NCI-H187 (cell line): ENCODE measurements at regions not wholly inside any gene's neighbourhood (a gene's known extent, or its start where the extent isn't known, plus 50 kb on each side); places are given as distances from the start of the nearest gene placed in this dataset.

Experiments
- DNase-seq, 2 experiments: peaks; one replicate each; lab custom pipeline; 2025; lab: John Stamatoyannopoulos, UW

DNA sequence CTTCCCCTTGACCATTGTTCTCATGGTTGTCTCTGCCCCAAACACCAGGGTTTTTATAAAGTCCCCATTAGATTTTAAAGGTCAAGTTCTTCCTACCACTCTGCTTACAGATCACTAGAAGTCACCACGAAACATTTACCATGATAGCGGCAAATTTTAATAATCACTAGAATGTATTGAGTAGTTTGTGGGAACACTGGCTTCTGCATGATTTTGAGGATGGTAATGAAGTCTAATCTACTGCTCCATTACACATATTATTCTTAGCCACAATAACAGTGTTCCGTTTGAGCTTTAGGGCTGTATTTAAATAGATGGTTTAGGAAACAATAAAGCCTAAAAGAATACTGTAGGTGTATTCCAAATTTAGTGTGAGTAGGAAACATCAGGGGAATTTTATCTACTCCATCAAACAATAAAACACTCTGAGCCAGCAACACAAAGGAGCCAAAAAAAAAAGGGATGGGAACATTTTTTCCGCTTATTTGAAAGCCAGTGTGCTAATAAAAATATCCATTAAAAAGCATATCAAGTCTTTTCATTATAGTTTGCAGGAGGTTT lies 49.7 kb downstream of the KLF12 start:
- DNase-seq, result no peak

DNA sequence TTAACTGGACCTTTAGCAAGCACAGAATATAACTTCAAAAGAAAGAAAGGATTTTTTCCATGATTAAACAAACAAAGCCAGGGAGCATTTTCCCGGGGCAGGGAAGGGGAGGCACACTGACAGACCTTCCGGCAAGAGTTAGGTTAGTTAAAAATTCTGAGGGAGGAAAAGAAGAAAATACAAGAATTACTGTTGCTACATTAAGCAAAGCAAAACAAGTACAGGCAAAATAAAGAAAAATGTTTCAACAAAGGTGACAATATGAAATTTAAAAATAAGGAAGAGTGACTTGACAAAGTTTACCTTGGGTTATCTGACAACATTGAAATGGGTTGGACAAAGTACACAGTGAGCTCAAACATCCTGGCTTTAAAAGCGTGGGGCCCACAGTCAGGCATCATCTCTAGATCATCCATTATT lies 51.5 kb downstream of the KLF12 start:
- no peak for DNase-seq

DNA sequence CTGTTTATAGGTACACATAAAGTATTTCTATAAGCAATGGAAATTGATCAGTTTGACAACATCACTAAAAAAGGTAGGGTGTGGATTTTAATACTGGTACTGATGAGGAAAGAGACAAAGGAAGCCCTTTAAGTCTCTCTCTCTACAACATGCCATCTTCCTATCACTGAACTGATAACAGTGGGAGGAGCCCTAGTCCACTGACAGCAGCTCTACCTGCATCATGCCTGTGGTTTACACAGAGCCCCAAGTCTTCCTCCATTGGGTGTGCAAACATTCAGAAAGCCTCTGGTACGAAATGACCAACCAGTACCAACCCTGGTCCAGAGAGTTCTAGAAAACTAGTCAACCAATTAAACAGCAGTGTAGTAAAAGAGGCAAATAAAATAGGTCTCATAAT lies 53.4 kb downstream of the KLF12 start:
- DNase-seq, result no peak

DNA sequence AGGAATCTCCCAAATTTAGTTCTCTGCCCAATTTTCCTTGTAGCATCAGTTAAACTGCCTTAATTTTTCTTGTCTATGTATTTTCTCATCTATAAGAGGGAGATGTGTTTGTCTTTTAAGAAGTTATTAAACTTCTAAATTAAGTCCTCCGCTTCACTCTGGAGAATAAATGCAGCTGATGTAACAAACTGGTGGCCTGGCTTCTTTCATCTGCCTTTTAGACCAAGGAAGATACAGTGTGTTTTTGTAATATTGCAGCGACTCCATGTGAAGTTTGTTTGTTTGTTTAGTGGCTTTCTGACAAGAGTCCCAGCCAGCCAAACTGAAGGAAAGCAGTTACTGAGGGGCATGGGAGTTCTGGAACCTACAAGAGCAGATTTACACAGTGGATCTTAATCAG lies 56.4 kb downstream of the KLF12 start:
- no peak for DNase-seq

DNA sequence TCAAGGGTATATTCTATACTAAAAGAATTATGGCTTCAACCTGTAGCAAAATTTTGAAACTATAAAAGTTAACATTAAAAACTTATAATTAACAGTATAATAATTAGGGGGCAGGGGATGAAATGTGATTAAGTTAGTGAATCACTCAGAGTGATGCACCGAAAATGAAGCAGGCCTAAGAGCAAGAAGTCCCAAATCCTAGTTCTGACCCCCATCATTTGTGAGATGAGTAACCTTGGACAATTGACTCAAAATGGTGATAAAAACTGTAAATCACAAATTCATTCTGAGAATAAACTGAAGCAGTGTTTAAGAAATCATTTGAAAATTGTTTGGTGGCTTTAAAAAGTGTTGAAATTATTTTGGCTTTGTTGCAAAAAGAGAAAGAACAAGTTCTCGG lies 56.8 kb downstream of the KLF12 start:
- no peak for DNase-seq

DNA sequence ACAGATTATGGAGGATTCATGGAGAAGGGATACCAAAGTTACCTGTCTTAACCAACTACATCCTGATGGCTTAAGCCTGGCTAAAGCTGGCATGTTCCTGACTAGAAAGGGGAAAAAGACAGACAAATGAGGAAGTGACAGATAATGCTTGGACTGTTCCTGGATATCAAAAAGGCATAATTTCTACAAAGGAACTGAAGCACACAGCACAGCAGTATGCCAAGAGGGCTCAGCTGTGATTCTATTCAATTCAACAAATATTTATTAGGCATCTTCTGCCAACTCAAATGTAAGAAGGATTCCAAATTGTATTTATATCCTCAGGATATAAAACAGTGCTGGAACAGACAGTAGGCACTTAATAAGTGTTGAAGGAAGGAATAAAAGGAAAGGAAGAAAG lies 59.5 kb downstream of the KLF12 start:
- DNase-seq, result no peak

DNA sequence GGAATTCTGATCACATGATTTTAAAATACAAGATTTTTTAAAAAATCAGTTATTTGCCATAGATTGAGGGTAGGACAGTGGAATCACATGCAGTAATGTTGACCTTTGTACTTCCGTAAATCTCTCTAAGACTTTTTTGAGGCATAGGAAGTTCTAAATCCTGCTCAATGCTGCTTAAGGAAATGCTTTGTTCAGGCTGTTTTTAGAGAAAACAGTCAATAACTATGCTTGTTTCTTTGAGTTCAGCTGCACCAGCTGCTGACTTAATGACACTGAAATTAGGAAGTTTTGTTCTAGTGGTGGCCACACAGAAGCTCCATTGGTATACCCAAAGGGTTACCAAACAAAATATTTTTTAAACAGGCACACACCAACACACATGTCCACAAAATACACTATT lies 60.9 kb downstream of the KLF12 start:
- DNase-seq, result no peak

DNA sequence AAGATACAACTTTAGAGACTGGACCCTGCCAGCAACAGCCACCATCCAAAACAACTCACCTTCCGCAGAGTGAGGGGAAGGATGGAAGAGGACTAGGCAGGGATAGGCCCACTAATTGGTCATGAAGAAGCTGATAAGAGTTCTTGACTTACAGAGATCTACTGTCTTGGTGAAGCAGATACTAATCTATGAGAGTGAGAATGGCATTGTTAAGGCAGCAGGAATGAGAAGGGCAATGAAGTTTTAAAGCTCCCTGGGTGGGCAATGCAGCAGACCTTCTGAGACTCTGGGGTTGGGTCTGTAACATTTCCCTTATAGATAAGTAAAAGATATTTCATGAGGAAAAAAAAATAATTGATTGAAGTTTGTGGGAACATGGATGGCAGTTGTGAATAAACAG lies 63.7 kb downstream of the KLF12 start:
- no peak for DNase-seq

DNA sequence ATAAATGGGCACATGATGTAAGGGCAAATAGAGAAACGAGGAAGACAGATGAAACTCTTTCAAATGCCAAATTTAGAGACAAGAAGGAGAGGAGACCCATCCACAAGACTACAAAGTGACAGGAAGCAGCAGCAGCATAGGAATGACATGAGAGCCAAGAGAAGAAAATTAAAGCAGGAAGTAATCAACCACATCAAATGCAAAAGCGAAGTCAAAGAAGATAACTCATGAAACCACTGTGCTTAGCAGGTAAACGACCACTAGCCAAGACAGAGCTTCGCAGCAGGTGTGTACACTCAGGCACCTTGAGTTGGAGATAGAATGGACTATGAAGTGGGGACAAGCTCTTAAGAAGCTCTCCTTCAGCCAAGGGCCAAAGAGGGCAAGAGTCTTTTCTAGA lies 64.1 kb downstream of the KLF12 start:
- DNase-seq, result no peak

DNA sequence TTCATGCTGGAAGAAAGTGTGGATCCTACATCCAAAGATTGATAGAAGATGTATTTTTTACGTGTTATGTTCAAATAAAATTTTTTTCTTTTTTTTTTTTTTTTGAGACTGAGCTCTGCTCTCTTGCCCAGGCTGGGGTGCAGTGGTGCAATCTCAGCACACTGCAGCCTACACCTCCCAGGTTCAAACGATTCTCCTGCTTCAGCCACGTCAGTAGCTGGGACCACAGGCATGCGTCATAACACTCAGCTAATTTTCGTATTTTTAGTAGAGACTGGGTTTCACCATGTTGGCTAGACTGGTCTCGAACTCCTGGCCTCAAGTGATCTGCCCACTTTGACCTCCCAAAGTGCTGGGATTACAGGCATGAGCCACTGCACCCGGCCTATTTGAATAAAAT lies 65.7 kb downstream of the KLF12 start:
- DNase-seq, result no peak

DNA sequence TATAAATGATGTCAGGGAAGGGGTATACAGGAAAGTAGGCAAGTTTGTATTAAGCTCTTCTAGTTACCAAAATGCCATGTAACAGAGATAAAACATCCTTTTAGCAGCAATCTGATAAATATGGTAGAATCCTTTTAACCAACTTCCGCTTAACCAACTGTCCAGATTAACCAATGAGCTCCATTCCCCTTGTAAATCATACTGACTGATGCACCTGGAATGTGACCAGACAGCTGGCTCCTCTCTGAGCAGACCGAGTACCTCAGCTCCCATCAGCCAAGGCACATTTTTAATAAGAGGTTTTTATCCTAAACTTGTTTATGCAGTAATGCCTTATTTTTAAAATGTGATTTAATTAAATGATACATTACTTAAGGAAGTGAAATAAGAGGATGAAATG lies 66.4 kb downstream of the KLF12 start:
- DNase-seq, result no peak

DNA sequence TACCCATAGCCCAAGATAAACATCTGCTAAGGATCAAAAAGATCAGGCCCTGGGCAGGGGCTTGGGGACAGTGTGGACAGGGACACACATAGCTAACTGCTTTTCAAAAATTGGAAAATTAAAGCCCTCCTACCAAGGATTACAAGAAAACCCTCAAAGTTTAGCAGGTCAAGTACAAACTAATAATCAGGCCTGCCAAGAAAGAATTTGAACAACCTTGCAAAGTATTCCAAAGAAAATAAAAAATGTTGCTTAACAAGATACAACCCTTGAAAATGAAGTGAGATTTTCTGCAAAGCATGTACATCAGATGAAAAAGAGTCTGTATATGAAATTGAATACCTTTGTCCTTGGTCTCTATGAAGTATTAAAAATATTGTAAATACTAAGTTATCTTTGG lies 67.3 kb downstream of the KLF12 start:
- DNase-seq, result no peak

DNA sequence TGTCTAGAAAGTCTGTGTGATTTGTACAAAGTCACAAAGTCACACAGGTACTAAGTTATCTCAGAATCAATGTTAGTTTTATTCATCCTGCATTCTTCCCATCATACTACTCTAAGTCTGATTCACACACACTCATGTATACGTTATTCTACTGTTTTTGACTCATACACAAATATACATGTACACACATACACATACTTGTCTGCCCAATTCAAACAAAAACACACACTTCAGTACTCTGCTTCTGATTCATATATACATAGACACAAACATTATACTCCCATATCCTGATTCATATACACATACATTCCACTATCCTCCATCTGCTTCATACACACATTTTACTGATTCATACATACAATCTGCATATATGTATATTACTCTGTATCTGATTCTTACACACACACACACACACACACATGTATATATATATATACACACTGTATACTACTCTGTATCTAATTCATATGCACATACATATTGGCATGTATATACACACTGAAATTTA lies 69.3 kb downstream of the KLF12 start:
- no peak for DNase-seq

DNA sequence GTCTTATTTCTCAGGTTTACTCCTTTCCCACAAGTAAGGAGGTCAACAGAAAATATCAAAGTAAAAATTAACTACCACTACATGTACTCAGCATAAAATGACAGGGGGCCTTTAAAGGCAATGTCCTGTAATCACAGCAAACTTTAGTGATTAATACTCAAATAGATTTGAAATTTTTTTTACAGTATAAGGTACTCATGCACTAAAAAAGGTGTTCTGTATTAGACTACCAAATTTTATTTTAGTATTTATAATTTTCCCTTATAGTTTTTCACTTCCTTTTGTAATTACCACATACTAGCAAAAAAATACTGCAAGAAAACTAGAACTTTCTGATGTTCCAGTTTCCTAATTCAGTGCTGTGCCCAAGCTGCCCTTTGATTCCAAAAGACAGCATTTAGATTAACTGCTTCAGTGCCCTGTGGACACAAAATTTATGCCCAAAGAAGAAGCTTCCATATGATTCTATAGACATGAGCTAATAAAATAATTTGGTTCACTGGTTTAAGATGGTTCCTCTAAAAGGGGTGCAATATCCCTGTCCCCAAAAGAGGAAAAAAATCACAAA lies 70.6 kb downstream of the KLF12 start:
- no peak for DNase-seq

DNA sequence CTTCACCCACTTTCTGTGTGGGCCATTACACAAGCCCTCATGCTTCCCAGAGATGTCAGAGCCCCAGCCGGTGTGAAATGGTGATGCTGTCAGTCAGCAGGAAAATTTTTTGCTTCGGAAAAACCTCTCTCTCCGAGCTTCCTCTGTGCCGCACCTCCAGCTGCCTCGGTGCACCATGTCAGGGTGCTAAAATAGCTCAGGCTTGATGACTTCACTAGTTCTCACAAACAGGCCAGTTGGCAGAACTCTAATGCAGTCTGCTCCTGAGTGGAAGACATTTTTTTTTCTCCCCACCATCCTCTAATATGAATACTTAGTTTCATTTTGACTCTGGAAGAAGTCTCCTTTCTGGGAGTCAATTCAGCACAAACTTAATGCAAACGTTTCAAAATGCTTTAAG lies 71.3 kb downstream of the KLF12 start:
- no peak for DNase-seq

DNA sequence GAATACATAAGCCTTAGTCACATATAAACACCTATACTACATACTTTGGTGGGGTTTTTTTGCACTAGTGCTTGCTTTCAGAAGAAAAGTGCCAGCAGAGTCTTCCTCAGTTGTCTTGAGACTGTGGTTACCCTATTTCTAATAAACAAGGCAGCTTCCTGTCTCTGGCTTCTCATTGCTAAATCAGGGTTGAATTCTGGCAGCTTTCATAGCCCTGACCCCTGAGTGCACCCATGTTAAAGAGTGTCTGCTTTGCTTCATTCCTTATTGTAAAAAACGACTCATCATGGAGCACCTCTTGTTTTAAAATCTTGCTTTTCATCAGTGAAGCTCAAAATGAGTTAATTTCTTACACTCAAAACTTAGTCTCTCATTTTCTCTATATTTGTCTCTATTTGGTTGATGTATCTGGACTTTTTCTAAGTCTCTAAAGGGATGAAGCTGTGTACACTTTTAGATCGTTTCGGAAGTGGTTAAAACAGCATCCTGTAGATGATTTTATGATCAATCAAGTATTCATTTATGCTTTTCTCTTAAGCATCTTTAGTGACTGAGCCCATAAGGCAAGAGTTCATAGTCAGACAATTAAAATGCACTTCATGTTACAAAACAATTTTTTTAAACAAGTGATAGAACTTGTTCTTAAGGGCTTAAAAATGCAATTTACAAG lies 72.1 kb downstream of the KLF12 start:
- no peak for DNase-seq

DNA sequence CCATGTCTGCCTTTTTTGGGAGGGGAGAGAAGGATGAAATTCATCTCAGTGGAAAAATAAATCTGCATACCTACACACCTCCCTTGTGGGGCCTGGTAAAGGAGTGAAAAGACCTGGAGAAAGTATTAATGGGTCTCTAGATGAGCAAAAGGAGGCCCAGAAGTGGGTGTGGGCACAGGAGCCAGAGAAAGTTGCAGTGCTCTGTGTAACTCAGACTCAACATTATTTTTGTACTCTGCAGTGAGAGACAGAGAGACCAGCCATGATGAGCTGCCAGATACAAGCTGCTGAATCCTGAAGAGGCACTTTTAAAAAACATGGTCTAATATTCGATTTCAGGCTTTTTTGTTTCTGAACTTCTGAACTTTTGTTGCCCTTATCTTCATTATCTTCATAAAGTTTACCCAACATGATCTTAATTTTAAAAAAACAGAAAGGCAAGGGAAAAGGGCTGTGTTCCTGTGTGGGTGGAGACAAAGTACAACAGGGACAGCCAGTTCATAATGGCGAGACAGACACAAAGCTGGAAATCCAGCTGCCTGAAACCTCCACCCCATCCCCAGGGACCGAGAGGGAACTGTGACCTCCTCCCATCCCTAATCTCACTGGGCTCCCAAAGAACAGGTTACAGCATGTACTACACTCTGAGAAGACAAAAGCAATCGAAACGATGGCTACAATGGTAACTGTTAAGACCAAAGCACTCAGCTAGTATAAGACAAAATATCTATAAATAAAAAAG lies 77.2 kb downstream of the KLF12 start:
- DNase-seq, result peak; percentile 19 to 56

DNA sequence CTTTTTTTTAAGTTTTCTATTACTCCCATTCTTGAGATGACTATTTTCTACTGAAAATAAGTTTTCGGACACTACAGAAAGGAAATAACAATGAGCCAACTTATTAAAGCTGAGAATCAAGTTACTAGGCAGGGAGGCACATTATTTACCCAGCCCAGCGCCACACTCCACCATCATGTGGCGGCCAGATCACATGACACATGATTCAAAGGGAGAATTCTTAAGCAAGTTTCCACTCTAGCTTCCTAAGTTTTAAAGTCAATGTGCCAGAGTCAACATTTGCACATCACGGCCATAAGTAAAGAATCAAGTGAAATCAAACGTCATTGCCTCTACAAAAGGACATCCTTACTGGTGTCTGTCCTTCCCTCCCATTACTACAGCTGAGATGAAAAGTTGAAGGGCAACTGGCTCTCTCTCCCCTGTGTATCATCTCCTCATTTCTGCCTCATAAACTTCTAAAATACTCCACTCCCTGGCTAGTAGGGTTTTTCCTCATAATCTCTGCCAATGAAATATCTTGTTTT lies 81.7 kb downstream of the KLF12 start:
- DNase-seq, result no peak

DNA sequence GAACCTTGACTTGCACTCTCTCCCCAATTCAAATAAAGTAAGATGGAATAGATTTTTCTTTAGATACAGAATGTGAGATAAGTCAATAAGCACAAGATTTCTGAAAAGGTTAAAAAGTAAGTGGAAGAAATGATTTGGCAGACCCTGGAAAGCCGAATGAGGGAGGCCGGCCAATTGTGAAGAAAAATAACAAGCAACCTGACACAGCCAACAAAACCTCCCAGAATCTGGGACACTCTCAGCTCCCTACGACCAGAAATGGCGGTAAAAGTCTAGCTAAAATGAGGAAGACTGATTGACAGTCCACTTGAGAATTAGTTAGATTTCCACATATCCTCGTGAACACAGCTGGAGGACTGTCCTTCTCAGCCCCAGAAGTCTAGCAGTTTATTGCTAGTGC lies 85.4 kb downstream of the KLF12 start:
- no peak for DNase-seq

DNA sequence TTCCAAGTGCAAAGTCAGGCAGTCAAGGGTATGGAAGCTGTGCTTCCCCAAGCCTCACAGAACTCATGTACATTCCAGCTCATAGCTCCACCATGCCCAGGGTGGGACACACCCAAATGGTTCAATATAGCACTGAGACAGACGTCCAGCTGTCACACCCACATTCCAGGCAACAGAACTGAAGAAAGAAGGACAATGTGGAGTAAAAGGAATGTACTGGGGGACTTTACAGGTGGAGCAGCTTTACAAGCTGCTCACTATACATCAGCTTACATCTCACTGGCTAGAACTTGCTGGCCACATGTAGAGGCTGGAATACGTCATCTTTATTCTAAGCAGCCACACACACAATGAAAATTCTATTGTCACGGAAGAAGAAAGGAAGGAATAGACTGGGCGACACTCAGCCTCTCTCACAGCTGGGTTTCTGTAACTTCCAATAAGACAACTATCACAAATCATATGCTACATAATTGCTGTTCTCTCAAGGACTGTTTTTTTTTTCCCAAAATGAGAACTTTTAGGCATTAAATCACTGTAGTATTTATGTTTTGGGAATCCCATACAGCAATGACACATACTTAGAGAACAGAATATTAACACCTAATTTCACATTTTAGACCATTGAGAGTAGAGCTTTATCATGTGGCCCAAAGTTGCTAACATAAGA lies 86.1 kb downstream of the KLF12 start:
- no peak for DNase-seq

DNA sequence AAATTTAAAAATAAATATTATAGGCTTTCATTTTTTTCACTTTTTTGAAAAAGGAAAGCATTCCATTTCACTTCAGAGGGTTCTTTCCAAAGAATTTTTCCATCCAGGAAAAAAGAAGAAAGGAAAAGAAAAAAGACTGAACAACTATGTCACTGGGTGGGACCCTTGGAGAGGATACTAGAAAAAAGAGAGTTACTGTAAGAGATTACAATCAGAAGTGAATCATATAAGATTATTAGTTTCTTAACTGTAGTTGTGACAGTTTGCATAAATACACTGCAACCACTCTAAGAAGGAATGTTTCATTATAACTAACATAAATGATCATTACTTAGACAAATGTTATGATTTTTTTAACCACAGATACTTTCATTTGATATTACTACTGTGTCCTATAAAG lies 87.8 kb downstream of the KLF12 start:
- no peak for DNase-seq

DNA sequence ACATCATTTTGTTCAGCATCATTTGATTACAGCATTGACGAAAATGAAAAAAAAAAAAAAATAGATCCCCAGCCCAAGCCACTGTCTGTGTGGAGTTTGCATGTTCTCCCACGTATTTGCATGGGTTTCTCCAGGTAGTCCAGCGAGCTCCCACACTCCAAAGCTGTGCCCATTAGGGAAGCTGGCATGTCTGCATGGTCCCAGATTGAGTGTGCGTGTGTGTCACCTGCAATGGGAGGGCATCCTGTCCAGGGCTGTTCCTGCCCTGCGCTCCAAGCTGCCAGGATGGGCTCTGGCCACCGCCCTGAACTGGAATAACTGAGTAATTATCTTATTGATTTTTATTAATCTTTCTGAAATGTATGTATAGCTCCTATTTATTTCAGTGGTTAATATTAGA lies 88.6 kb downstream of the KLF12 start:
- no peak for DNase-seq
